ENCODE measurements at regions not wholly inside any gene's neighbourhood (a gene's known extent, or its start where the extent isn't known, plus 50 kb on each side); places are given as distances from the start of the nearest gene placed in this dataset.

DNA sequence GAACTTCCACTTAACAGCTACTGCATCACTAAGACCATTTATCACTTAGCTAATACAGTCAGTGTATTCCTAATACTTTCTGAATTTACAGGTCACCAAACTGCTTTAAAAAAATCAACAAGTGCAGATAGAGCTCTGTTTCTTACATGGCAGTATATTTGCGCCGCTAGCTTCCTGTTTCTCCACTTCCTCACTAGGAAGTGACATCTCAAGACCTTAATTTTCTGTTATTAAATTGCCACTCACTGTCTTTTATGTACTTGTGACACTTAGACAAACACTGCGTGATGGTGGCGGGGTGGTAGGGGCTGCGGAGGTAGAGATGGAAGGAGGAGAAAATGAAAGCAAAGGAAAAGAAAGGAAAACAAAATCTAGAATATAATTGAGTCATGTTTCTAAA lies 53.7 kb upstream of the CRIM1 start:
- no peak overlapping the region for H3K23ac ChIP-seq (ENCODE audit: insufficient read length)
- no peak overlapping the region for H4K8ac ChIP-seq (ENCODE audit: extremely low read depth, insufficient read depth, low read length)
- H2BK20ac ChIP-seq (ENCODE audit: low read length) = no peak overlapping the region
- no peaks in the 10 kb centered on the region for H4K20me1 ChIP-seq (replicated peaks in 1 of 2; ENCODE audit: control insufficient read depth in 1 of 2, insufficient read depth in 2 of 2, low read length in 2 of 2)
- H3K56ac ChIP-seq (replicated peaks; ENCODE audit: insufficient read length, low read depth, low read length) = no peak overlapping the region
- no peak overlapping the region for H2AK5ac ChIP-seq (ENCODE audit: low read depth, low read length)
- H3K9me3 ChIP-seq (ENCODE audit: insufficient read depth in 2 of 2, low read depth in 1 of 2, low read length in 1 of 2) = no peaks in the 10 kb centered on the region
- H3K23me2 ChIP-seq (ENCODE audit: low read depth, low read length) = no peaks in the 10 kb centered on the region
- H2AFZ ChIP-seq (ENCODE audit: low read length) = no peak overlapping the region
- H3K18ac ChIP-seq (ENCODE audit: extremely low read depth, low read length) = no peak overlapping the region
- H2BK120ac ChIP-seq (replicated peaks; ENCODE audit: low read depth, low read length) = no peak overlapping the region
- H4K5ac ChIP-seq (ENCODE audit: insufficient read length, low read depth, low read length) = no peak overlapping the region
- no peak for DNase-seq (ENCODE audit: low read depth in 1 of 2, low spot score in 2 of 2)
- H3K4me1 ChIP-seq (replicated peaks in 1 of 4; ENCODE audit: control insufficient read depth in 3 of 4, insufficient read depth in 4 of 4, low read length in 3 of 4) = peaks cover 0 to 2% (median 1%) of the 10 kb centered on the region in 4 experiments; a peak in 3 of 7 replicates
- H3K14ac ChIP-seq (ENCODE audit: insufficient read length) = no peak overlapping the region
- 89% methylated on average over 5 of the region's 5 CpGs; no CpG with 5 or more reads in 1 of the 2 experiments for WGBS, 2 experiments (ENCODE audit: extremely low coverage in 1 of 2, insufficient coverage in 1 of 2, insufficient read length in 1 of 2, insufficient replicate concordance in 2 of 2, low coverage in 1 of 2, low lambda C conversion rate in 2 of 2, missing lambda C conversion rate in 1 of 2)
- H3K9ac ChIP-seq (replicated peaks in 1 of 4; ENCODE audit: extremely low read depth in 1 of 4, low read depth in 3 of 4, low read length in 3 of 4) = no peak overlapping the region
- H3K79me2 ChIP-seq (ENCODE audit: control insufficient read depth in 1 of 2, insufficient read depth in 2 of 2, low read length in 2 of 2) = no peaks in the 10 kb centered on the region
- H3K4me2 ChIP-seq (ENCODE audit: insufficient read depth in 1 of 2, low read depth in 2 of 2, low read length in 2 of 2) = no peak overlapping the region
- TF ChIP-seq, protein P1, sequence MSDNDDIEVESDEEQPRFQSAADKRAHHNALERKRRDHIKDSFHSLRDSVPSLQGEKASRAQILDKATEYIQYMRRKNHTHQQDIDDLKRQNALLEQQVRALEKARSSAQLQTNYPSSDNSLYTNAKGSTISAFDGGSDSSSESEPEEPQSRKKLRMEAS (IDR thresholded peaks at IDR 0.05) = no peak
- TF ChIP-seq CTBP2 (IDR thresholded peaks at IDR 0.05; ENCODE audit: borderline replicate concordance, insufficient read depth, insufficient read length, low read length) (no peak), SRF (IDR thresholded peaks at IDR 0.05; ENCODE audit: low read depth, low read length) (no peak), TAF1 (IDR thresholded peaks at IDR 0.05; ENCODE audit: low read depth, low read length) (no peak), TAF7 (optimal IDR thresholded peaks at IDR 0.05; ENCODE audit: borderline replicate concordance, low read depth, low read length) (no peak), PHF8 (conservative IDR thresholded peaks at IDR 0.05; ENCODE audit: low read depth, low read length) (no peak), SIRT6 (IDR thresholded peaks at IDR 0.05; ENCODE audit: low read length) (no peak), POLR2A (IDR thresholded peaks at IDR 0.05; ENCODE audit: control extremely low read depth in 1 of 2, low read depth in 2 of 2, low read length in 2 of 2) (no peak), MAFK (IDR thresholded peaks at IDR 0.05; ENCODE audit: low read depth, low read length) (no peak), SAP30 (IDR thresholded peaks at IDR 0.05; ENCODE audit: insufficient read depth, insufficient replicate concordance, low read length) (no peak), EP300 (IDR thresholded peaks at IDR 0.05; ENCODE audit: borderline replicate concordance in 1 of 2, low read depth in 2 of 2, low read length in 2 of 2) (no peak), NRF1 (IDR thresholded peaks at IDR 0.05; ENCODE audit: low read depth, low read length) (no peak), TEAD4 (IDR thresholded peaks at IDR 0.05; ENCODE audit: low read depth, low read length) (no peak), FOSL1 (IDR thresholded peaks at IDR 0.05; ENCODE audit: insufficient read depth, low read depth, low read length) (no peak)
- no peak overlapping the region for H2BK5ac ChIP-seq (ENCODE audit: low read depth, low read length)
- H4K91ac ChIP-seq (replicated peaks; ENCODE audit: insufficient read length, low read length) = no peak overlapping the region
- no peak overlapping the region for H2BK12ac ChIP-seq (ENCODE audit: low read depth, low read length)
- no peaks in the 10 kb centered on the region for H3K27me3 ChIP-seq (replicated peaks in 1 of 4; ENCODE audit: control insufficient read depth in 3 of 4, extremely low read depth in 1 of 4, insufficient read depth in 3 of 4, low read length in 3 of 4)
- no peaks in the 10 kb centered on the region for H3K79me1 ChIP-seq (ENCODE audit: low read depth, low read length)
- no peaks in the 10 kb centered on the region for H3K36me3 ChIP-seq (ENCODE audit: control insufficient read depth in 2 of 4, insufficient read depth in 4 of 4, low read length in 3 of 4)
- H2BK15ac ChIP-seq (ENCODE audit: low read length) = no peak overlapping the region
- H3K4ac ChIP-seq (replicated peaks; ENCODE audit: insufficient read length, low read depth, low read length) = no peak overlapping the region
- no peak for FAIRE-seq
- no peak overlapping the region for H3K4me3 ChIP-seq (ENCODE audit: extremely low read depth in 1 of 4, insufficient read depth in 2 of 4, low read depth in 3 of 4, low read length in 4 of 4)
- ChIA-PET POLR2A (ENCODE audit: partially characterized antibody) (no interaction called here), CTCF (ENCODE audit: partially characterized antibody) (interaction anchor here (0.8 kb wide), 1 partner anchor 20 kb away, joined by 4 read pairs; no protein-coding TSS in a partner anchor)
- no peak overlapping the region for H3K27ac ChIP-seq (ENCODE audit: low read depth, low read length)

All from H1 (cell line).